ENCODE measurements at regions not wholly inside any gene's neighbourhood (a gene's known extent, or its start where the extent isn't known, plus 50 kb on each side); places are given as distances from the start of the nearest gene placed in this dataset.

GRCh38 chr3:102195198-102195948, 239.4 kb upstream of the ZPLD1 start:
- TF ChIP-seq CTCF (conservative IDR thresholded peaks at IDR 0.05; ENCODE audit: low read depth, low read length) (no peak), EZH2 (IDR thresholded peaks at IDR 0.05; ENCODE audit: borderline replicate concordance, low read depth, low read length, poor library complexity, severe bottlenecking) (no peak)

All from A673 (cell line).